ACHN (cell line): ENCODE measurements at regions not wholly inside any gene's neighbourhood (a gene's known extent, or its start where the extent isn't known, plus 50 kb on each side); places are given as distances from the start of the nearest gene placed in this dataset.
"Not testable (repeated sequence)": the region's sequence is repeated elsewhere in the genome, so short reads cannot be mapped to it uniquely, and the experiment has no call there.

Experiments
- DNase-seq: peaks from one replicate; pipeline ENCODE4 v3.0.0-alpha.2; 2015
- in situ Hi-C: cut with HindIII; loops from 2 replicates; pipeline ENCODE4 v1.10.0; 2017; ENCODE audit warnings: low sequenced_read_pairs, low pct_ligation_motif_present, low pct_unique_long_range_greater_than_20kb

DNA sequence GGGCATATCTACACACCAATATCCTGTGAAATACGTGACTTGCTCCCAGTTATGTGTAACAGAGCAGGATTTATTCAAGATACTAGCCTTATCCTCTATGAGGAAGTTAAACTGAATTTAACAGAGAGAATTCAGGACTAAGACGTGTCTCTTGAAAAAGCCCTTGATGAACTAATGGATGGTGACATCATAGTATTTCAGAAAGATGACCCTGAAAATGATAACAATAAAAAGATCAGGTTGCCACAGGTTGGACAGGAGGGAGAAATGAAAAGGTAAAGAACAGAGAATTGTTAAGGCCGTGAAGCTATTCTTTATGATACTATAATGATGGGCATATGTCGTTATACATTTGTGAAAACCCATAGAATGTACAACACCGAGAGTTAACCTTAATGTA is 56.2 kb upstream of the EFNA5 start:
- DNase-seq: no peak
- in situ Hi-C loops: no loop called here

DNA sequence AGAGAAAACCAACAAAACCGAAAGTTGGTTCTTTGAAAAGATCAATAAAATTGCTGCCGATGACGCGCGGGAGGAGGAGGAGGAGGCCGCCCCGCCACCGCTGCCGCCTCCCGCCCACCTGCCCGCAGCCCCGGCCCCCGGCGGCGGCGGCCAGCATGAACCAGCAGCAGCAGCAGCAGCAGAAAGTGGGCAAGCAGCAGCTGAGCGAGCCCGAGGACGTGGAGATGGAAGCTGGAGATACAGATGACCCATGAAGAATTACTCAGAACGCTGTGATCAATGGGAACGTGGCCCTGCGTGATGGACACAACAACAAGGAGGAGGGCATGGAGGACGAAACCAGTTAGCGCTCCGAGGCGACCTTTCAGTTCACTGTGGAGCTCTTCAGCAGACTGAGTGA is 53.9 kb upstream of the EFNA5 start:
- in situ Hi-C loops: no loop called here
- no peak for DNase-seq

DNA sequence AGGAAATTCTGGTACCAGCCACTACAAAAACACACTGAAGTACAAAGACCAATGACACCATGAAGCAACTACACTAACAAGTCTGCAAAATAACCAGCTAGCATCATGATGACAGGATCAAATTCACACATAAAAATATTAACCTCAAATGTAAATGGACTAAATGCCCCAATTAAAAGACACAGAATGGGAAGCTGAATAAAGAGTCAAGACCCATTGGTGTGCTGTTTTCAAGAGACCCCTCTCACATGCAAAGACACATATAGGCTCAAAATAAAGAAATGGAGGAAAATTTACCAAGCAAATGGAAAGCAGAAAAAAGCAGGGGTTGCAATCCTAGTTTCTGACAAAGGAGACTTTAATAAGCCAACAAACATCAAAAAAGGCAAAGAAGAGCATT is 50.5 kb upstream of the EFNA5 start:
- DNase-seq, in situ Hi-C loops: not testable (repeated sequence)
